Esophagus squamous epithelium (tissue), 4 donors: ENCODE measurements at regions not wholly inside any gene's neighbourhood (a gene's known extent, or its start where the extent isn't known, plus 50 kb on each side); places are given as distances from the start of the nearest gene placed in this dataset.

ENCODE experiments used
- CTCF ChIP-seq, 6 experiments: fragments of 450-650 bp in 4 of 6; fragments of 200-600 bp in 2 of 6; sonication (generic) in 2 of 6; IDR thresholded peaks; one replicate each; pipeline ENCODE4 v1.5.1; 2016 to 2019; ENCODE audit warnings: antibody characterized with exemption in 6 of 6, mild to moderate bottlenecking in 4 of 6, moderate library complexity in 4 of 6
- POLR2A ChIP-seq, 4 donors: fragments of 450-650 bp; IDR thresholded peaks; one replicate each; pipeline ENCODE4 v1.6.1; 2017; ENCODE audit warnings: antibody characterized with exemption in 4 of 4, mild to moderate bottlenecking in 4 of 4, moderate library complexity in 3 of 4

- TF ChIP-seq CTCF (IDR thresholded peaks at IDR 0.05) = no peak
- TF ChIP-seq POLR2A (IDR thresholded peaks at IDR 0.05) = no peak
Observed at GRCh38 chr14:66293533-66294105, 192.6 kb upstream of the CCDC196 start.
